Endothelial cell (in vitro differentiated cells): ENCODE measurements at regions not wholly inside any gene's neighbourhood (a gene's known extent, or its start where the extent isn't known, plus 50 kb on each side); places are given as distances from the start of the nearest gene placed in this dataset.

Source experiments
- DNase-seq: peaks from one replicate; pipeline ENCODE4 v3.0.0; 2021; ENCODE audit warnings: low spot score
- H3K27ac Mint-ChIP-seq: one replicate; pipeline ENCODE4 v1.8.0; 2021; ENCODE audit warnings: mixed read lengths, inconsistent platforms; ENCODE audit not compliant: unreplicated experiment
- H3K27me3 Mint-ChIP-seq: one replicate; pipeline ENCODE4 v1.8.0; 2021; ENCODE audit warnings: mild to moderate bottlenecking, moderate library complexity, mixed read lengths, inconsistent platforms; ENCODE audit not compliant: unreplicated experiment
- H3K36me3 Mint-ChIP-seq: one replicate; pipeline ENCODE4 v1.8.0; 2021; ENCODE audit warnings: mild to moderate bottlenecking, low read depth, mixed read lengths, inconsistent platforms; ENCODE audit not compliant: unreplicated experiment
- H3K4me1 Mint-ChIP-seq: one replicate; pipeline ENCODE4 v1.8.0; 2021; ENCODE audit warnings: mild to moderate bottlenecking, mixed read lengths, inconsistent platforms; ENCODE audit not compliant: unreplicated experiment
- H3K4me3 Mint-ChIP-seq: one replicate; pipeline ENCODE4 v1.8.0; 2021; ENCODE audit warnings: mild to moderate bottlenecking, mixed read lengths, inconsistent platforms; ENCODE audit not compliant: unreplicated experiment
- H3K9me3 Mint-ChIP-seq: one replicate; pipeline ENCODE4 v1.8.0; 2021; ENCODE audit warnings: mixed read lengths, inconsistent platforms; ENCODE audit not compliant: unreplicated experiment
- CTCF ChIP-seq: fragments of 200-600 bp; sonication (generic); IDR thresholded peaks from one replicate; pipeline ENCODE4 v1.5.0; 2021; ENCODE audit warnings: antibody characterized with exemption; ENCODE audit not compliant: unreplicated experiment

- Mint-ChIP-seq H3K4me3 (no peak overlapping the region), H3K36me3 (peaks cover 4% of the 10 kb centered on the region), H3K27me3 (peaks cover 5% of the 10 kb centered on the region), H3K9me3 (no peaks in the 10 kb centered on the region), H3K4me1 (no peaks in the 10 kb centered on the region), H3K27ac (no peak overlapping the region)
- no peak for TF ChIP-seq CTCF
- no peak for DNase-seq
These were observed 62.0 kb upstream of the LMNTD1 start for GRCh38 chr12:25615119-25615518.

DNA sequence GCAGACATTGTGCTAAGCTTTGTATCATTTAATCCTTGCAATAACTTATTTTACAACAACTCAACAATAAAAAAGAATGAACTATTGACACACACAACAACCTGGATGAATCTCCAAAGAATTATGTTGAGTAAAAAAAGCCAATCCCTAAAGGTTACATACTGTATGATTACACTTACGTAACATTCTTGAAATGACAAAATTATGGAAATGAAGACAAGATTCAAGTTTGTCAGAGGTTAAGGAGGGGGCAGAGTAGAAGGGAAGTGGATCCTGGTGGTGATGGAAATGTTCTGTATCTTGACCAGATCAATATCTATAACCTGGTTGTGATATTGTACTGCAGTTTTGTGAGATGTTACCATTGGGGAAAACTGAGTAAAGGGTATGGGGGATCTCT, 63.2 kb upstream of the LMNTD1 start:
- Mint-ChIP-seq H3K36me3 (no peaks in the 10 kb centered on the region), H3K27ac (no peak overlapping the region), H3K27me3 (peaks cover 5% of the 10 kb centered on the region), H3K9me3 (no peaks in the 10 kb centered on the region), H3K4me3 (no peak overlapping the region), H3K4me1 (no peaks in the 10 kb centered on the region)
- no peak for TF ChIP-seq CTCF
- DNase-seq, result no peak

DNA sequence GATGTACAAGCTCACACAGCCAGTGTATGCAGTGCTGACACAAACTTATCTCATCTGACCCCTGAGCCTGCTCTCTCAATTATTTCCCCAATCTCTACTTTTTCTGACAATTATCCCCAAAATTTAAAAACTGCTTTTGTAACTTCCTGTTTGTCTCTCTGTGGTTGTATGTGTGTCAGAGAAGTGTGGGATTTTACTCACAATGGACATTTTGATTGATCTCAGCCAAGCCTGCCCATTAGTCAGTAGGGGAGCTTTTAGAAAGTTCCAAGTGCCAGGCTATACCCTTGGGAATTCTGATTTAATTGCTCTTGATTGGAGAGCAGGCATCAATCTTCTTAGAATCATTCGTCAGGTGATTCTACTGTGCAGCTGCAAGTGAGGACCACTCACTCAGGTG, 64.9 kb upstream of the LMNTD1 start:
- Mint-ChIP-seq H3K9me3 (no peaks in the 10 kb centered on the region), H3K4me3 (no peak overlapping the region), H3K36me3 (no peaks in the 10 kb centered on the region), H3K27ac (no peak overlapping the region), H3K27me3 (peaks cover 5% of the 10 kb centered on the region), H3K4me1 (no peaks in the 10 kb centered on the region)
- DNase-seq, result no peak
- TF ChIP-seq CTCF, result no peak

GRCh38 chr12:25623816-25624215, 70.7 kb upstream of the LMNTD1 start:
- no peak for DNase-seq
- TF ChIP-seq CTCF, result no peak
- Mint-ChIP-seq H3K27ac (no peak overlapping the region), H3K27me3 (no peaks in the 10 kb centered on the region), H3K9me3 (no peaks in the 10 kb centered on the region), H3K36me3 (no peaks in the 10 kb centered on the region), H3K4me3 (no peak overlapping the region), H3K4me1 (no peaks in the 10 kb centered on the region)

DNA sequence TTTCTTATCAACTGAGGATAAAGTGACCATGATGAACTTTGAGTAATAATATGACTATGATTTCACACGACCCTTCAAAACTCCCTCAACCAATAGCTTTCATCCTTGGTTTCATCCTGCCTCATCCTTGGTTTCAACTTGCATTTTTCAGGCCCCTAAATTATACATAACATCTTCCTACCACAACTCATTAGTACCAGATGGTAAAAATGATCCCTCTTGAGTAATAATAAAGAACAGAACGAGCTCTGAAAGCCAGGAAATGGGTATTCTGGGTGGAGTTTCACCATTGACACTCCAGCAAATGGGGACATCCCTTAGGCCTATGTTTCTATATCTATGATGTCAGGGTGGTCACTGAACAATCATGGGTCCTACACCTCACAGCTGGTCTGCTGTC, 72.1 kb upstream of the LMNTD1 start:
- no peak for TF ChIP-seq CTCF
- Mint-ChIP-seq H3K9me3 (no peaks in the 10 kb centered on the region), H3K27ac (no peak overlapping the region), H3K4me3 (no peak overlapping the region), H3K36me3 (no peaks in the 10 kb centered on the region), H3K4me1 (no peaks in the 10 kb centered on the region), H3K27me3 (peaks cover 2% of the 10 kb centered on the region)
- DNase-seq, result no peak
